ENCODE measurements at regions not wholly inside any gene's neighbourhood (a gene's known extent, or its start where the extent isn't known, plus 50 kb on each side); places are given as distances from the start of the nearest gene placed in this dataset.
"Not testable (repeated sequence)": the region's sequence is repeated elsewhere in the genome, so short reads cannot be mapped to it uniquely, and the experiment has no call there.

GRCh38 chr14:38605193-38606114 is 349.6 kb upstream of the CLEC14A start:
- CTCF ChIA-PET, result no interaction called here
- TF ChIP-seq SP1 (IDR thresholded peaks at IDR 0.05) (no peak), CTBP1 (IDR thresholded peaks at IDR 0.05; ENCODE audit: borderline replicate concordance) (no peak), SUZ12 (IDR thresholded peaks at IDR 0.05) (no peak), HDGF (IDR thresholded peaks at IDR 0.05; ENCODE audit: borderline replicate concordance) (no peak), ZNF384 (IDR thresholded peaks at IDR 0.05) (no peak), BHLHE40 (IDR thresholded peaks at IDR 0.05; ENCODE audit: borderline replicate concordance) (no peak), NFRKB (IDR thresholded peaks at IDR 0.05) (no peak), PKNOX1 (IDR thresholded peaks at IDR 0.05) (no peak), FOXA1 (IDR thresholded peaks at IDR 0.05) (no peak), FOXK2 (IDR thresholded peaks at IDR 0.05) (no peak), ARNT (IDR thresholded peaks at IDR 0.05) (no peak), FOXM1 (IDR thresholded peaks at IDR 0.05; ENCODE audit: borderline replicate concordance) (no peak), TARDBP (IDR thresholded peaks at IDR 0.05) (no peak), LEF1 (IDR thresholded peaks at IDR 0.05; ENCODE audit: borderline replicate concordance) (no peak), L3MBTL2 (conservative IDR thresholded peaks at IDR 0.05) (no peak), ELF4 (IDR thresholded peaks at IDR 0.05) (no peak)
- POLR2A ChIA-PET, result no interaction called here
- DNase-seq (ENCODE audit: extremely low spot score), result no peak

GRCh38 chr14:38600572-38600971 is 344.7 kb upstream of the CLEC14A start:
- CTCF ChIA-PET, result interaction anchor here (0.7 kb wide), 1 partner anchor 16 kb away, joined by 3 read pairs; no protein-coding TSS in a partner anchor
- POLR2A ChIA-PET; DNase-seq (ENCODE audit: extremely low spot score): not testable (repeated sequence)

GRCh38 chr14:38593476-38593875 is 337.6 kb upstream of the CLEC14A start:
- CTCF ChIA-PET, result no interaction called here
- no peak for DNase-seq (ENCODE audit: extremely low spot score)
- TF ChIP-seq SUZ12 (IDR thresholded peaks at IDR 0.05) (no peak), ARNT (IDR thresholded peaks at IDR 0.05) (no peak), ELF4 (IDR thresholded peaks at IDR 0.05) (no peak), NFRKB (IDR thresholded peaks at IDR 0.05) (no peak), BHLHE40 (IDR thresholded peaks at IDR 0.05; ENCODE audit: borderline replicate concordance) (no peak), FOXM1 (IDR thresholded peaks at IDR 0.05; ENCODE audit: borderline replicate concordance) (no peak), ZNF384 (IDR thresholded peaks at IDR 0.05) (no peak), SP1 (IDR thresholded peaks at IDR 0.05) (no peak), FOXK2 (IDR thresholded peaks at IDR 0.05) (no peak), LEF1 (IDR thresholded peaks at IDR 0.05; ENCODE audit: borderline replicate concordance) (no peak), L3MBTL2 (conservative IDR thresholded peaks at IDR 0.05) (no peak), CTBP1 (IDR thresholded peaks at IDR 0.05; ENCODE audit: borderline replicate concordance) (no peak), FOXA1 (IDR thresholded peaks at IDR 0.05) (no peak), HDGF (IDR thresholded peaks at IDR 0.05; ENCODE audit: borderline replicate concordance) (no peak), PKNOX1 (IDR thresholded peaks at IDR 0.05) (no peak), TARDBP (IDR thresholded peaks at IDR 0.05) (no peak)
- POLR2A ChIA-PET, result no interaction called here

GRCh38 chr14:38592764-38593442 is 337.0 kb upstream of the CLEC14A start:
- no peak for TF ChIP-seq CTBP1 (IDR thresholded peaks at IDR 0.05; ENCODE audit: borderline replicate concordance)
- TF ChIP-seq ARNT (IDR thresholded peaks at IDR 0.05), result no peak
- no peak for TF ChIP-seq L3MBTL2 (conservative IDR thresholded peaks at IDR 0.05)
- TF ChIP-seq ELF4 (IDR thresholded peaks at IDR 0.05), result no peak
- no peak for TF ChIP-seq LEF1 (IDR thresholded peaks at IDR 0.05; ENCODE audit: borderline replicate concordance)
- no peak for TF ChIP-seq TARDBP (IDR thresholded peaks at IDR 0.05)
- TF ChIP-seq NFRKB (IDR thresholded peaks at IDR 0.05), result no peak
- TF ChIP-seq FOXK2 (IDR thresholded peaks at IDR 0.05), result no peak
- no peak for TF ChIP-seq ZNF384 (IDR thresholded peaks at IDR 0.05)
- no peak for TF ChIP-seq PKNOX1 (IDR thresholded peaks at IDR 0.05)
- TF ChIP-seq FOXM1 (IDR thresholded peaks at IDR 0.05; ENCODE audit: borderline replicate concordance), result no peak
- no peak for TF ChIP-seq SP1 (IDR thresholded peaks at IDR 0.05)
- no peak for TF ChIP-seq HDGF (IDR thresholded peaks at IDR 0.05; ENCODE audit: borderline replicate concordance)
- POLR2A ChIA-PET, result no interaction called here
- no peak for DNase-seq (ENCODE audit: extremely low spot score)
- CTCF ChIA-PET, result no interaction called here

GRCh38 chr14:38589747-38590350 is 334.0 kb upstream of the CLEC14A start:
- CTCF ChIA-PET, result no interaction called here
- POLR2A ChIA-PET, result no interaction called here
- no peak for TF ChIP-seq ELF4 (IDR thresholded peaks at IDR 0.05)
- DNase-seq (ENCODE audit: extremely low spot score), result no peak

GRCh38 chr14:38583471-38583870 is 327.6 kb upstream of the CLEC14A start:
- ChIA-PET POLR2A (no interaction called here), CTCF (no interaction called here)
- no peak for DNase-seq (ENCODE audit: extremely low spot score)
- TF ChIP-seq LEF1 (IDR thresholded peaks at IDR 0.05; ENCODE audit: borderline replicate concordance) (no peak), ZNF384 (IDR thresholded peaks at IDR 0.05) (no peak), FOXM1 (IDR thresholded peaks at IDR 0.05; ENCODE audit: borderline replicate concordance) (no peak), ARNT (IDR thresholded peaks at IDR 0.05) (no peak), BHLHE40 (IDR thresholded peaks at IDR 0.05; ENCODE audit: borderline replicate concordance) (no peak), TARDBP (IDR thresholded peaks at IDR 0.05) (no peak), SUZ12 (IDR thresholded peaks at IDR 0.05) (no peak), CTBP1 (IDR thresholded peaks at IDR 0.05; ENCODE audit: borderline replicate concordance) (no peak), FOXA1 (IDR thresholded peaks at IDR 0.05) (no peak), HDGF (IDR thresholded peaks at IDR 0.05; ENCODE audit: borderline replicate concordance) (no peak)
